Testis (tissue), 2 donors: ENCODE measurements at regions not wholly inside any gene's neighbourhood (a gene's known extent, or its start where the extent isn't known, plus 50 kb on each side); places are given as distances from the start of the nearest gene placed in this dataset.

ENCODE experiments used
- DNase-seq: peaks from one replicate; pipeline ENCODE4 v3.0.0-alpha.2; 2019
- H3K27ac ChIP-seq, 2 donors: fragments of 200-600 bp; sonication (generic); one replicate each; pipeline ENCODE4 v1.5.1; 2019
- H3K27me3 ChIP-seq: fragments of 200-600 bp; sonication (generic); one replicate; pipeline ENCODE4 v1.5.1; 2019
- H3K36me3 ChIP-seq: fragments of 200-600 bp; sonication (generic); one replicate; pipeline ENCODE4 v1.5.1; 2017; ENCODE audit warnings: low read depth; ENCODE audit errors: missing control alignments
- H3K4me1 ChIP-seq: fragments of 200-600 bp; sonication (generic); one replicate; pipeline ENCODE4 v1.5.1; 2019
- H3K4me3 ChIP-seq, 2 donors: fragments of 200-600 bp; sonication (generic); one replicate each; pipeline ENCODE4 v1.5.1; 2017 to 2019
- H3K9me3 ChIP-seq: fragments of 200-600 bp; sonication (generic); one replicate; pipeline ENCODE4 v1.5.1; 2017
- POLR2A ChIP-seq: fragments of 450-650 bp; IDR thresholded peaks from one replicate; pipeline ENCODE4 v1.6.1; 2017; ENCODE audit warnings: antibody characterized with exemption, mild to moderate bottlenecking, moderate library complexity
- WGBS, 2 donors: methylation state at CpG; one replicate each; pipeline ENCODE4 v1.1.5; 2018; 5-methylcytosine and 5-hydroxymethylcytosine counted together
- intact Hi-C: fragments of 100-400 bp; cut with DNase I; formaldehyde crosslinking; loops from one replicate; pipeline ENCODE4 v1.15.1; 2023; ENCODE audit warnings: low total_unique reads
- TF ChIP-seq, protein P1 (sequence below), 3 experiments: fragments of 450-650 bp in 2 of 3; fragments of 200-600 bp in 1 of 3; sonication (generic) in 1 of 3; IDR thresholded peaks; one replicate each; pipeline ENCODE4 v1.5.1; 2016 to 2019; ENCODE audit warnings: antibody characterized with exemption in 3 of 3, mild to moderate bottlenecking in 2 of 3, moderate library complexity in 1 of 3

DNA sequence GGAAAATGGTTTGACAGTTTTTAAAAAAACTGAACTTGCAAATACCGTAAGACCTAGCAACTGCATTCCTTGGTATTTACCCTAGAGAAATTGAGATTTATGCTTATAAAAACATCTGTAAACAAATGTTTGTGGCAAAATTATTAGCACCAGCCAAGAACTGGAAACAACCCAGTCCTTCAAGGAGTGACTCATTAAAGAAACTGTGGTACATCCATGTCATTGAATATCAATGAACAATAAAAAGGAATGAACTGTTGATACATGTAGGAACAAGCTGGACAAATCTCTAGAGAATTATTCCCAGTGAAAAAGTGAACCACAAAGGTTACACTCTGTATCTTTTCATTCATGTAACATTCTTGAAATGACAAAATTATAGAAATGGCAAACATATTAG is 240.2 kb upstream of the ADAMTS3 start:
- no peak for DNase-seq
- H3K36me3 ChIP-seq: no peaks in the 10 kb centered on the region
- H3K4me1 ChIP-seq: no peaks in the 10 kb centered on the region
- H3K27me3 ChIP-seq: no peaks in the 10 kb centered on the region
- H3K27ac ChIP-seq: no peak overlapping the region
- intact Hi-C loops: no loop called here
- H3K9me3 ChIP-seq: no peaks in the 10 kb centered on the region
- 53 to 79% methylated on average over 1 of the region's 1 CpG for WGBS, 2 donors
- no peak overlapping the region for H3K4me3 ChIP-seq
- TF ChIP-seq, protein P1, sequence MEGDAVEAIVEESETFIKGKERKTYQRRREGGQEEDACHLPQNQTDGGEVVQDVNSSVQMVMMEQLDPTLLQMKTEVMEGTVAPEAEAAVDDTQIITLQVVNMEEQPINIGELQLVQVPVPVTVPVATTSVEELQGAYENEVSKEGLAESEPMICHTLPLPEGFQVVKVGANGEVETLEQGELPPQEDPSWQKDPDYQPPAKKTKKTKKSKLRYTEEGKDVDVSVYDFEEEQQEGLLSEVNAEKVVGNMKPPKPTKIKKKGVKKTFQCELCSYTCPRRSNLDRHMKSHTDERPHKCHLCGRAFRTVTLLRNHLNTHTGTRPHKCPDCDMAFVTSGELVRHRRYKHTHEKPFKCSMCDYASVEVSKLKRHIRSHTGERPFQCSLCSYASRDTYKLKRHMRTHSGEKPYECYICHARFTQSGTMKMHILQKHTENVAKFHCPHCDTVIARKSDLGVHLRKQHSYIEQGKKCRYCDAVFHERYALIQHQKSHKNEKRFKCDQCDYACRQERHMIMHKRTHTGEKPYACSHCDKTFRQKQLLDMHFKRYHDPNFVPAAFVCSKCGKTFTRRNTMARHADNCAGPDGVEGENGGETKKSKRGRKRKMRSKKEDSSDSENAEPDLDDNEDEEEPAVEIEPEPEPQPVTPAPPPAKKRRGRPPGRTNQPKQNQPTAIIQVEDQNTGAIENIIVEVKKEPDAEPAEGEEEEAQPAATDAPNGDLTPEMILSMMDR (IDR thresholded peaks at IDR 0.05): no peak
- TF ChIP-seq POLR2A: no peak

DNA sequence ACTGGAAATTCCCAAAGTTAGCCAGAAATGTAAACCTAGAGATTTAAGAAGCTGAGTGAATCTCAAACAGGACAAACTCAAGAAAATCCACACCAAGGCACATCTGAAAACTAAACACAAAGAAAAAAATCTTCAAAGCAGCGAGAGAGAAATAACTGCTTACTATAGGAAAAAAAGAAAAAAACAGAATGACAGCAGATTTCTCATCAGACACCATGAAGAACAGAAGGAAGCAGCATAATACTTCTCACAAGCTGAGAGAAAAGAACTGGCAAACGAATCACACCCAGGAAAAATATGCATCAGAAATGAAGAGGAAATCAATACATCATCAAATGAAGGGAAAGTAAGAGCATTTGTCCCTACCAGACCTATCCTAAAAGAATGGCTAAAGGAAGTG is 236.3 kb upstream of the ADAMTS3 start:
- WGBS, 2 donors: 69 to 74% methylated on average over 2 of the region's 2 CpGs
- Histone ChIP-seq H3K27me3 (no peaks in the 10 kb centered on the region), H3K4me1 (no peaks in the 10 kb centered on the region)

DNA sequence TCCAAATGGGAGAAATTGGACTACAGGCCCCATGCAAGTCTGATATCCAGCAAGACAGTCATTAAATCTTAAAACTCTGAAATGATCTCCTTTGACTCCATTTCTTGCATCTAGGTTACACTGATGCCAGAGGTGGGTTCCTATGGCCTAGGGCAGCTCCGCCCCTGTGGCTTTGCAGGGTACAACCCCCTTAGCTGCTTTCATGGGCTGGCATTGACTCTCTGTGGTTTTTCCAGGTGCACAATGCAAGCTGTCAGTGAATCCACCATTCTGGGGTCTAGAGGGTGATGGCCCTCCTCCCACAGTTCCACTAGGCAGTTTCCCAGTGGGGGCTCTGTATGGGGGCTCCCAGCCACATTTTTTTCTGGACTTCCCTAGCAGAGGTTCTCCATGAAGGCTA is 228.5 kb upstream of the ADAMTS3 start:
- Histone ChIP-seq H3K27me3 (no peaks in the 10 kb centered on the region), H3K9me3 (no peaks in the 10 kb centered on the region), H3K36me3 (no peaks in the 10 kb centered on the region), H3K27ac (no peak overlapping the region), H3K4me3 (no peak overlapping the region), H3K4me1 (no peaks in the 10 kb centered on the region)
- TF ChIP-seq, protein P1 (IDR thresholded peaks at IDR 0.05): no peak
- no peak for TF ChIP-seq POLR2A
- no peak for DNase-seq
- intact Hi-C loops: no loop called here
- 92% methylated on average over 1 of the region's 1 CpG; no CpG with 5 or more reads in 1 of the 2 donors for WGBS, 2 donors

More for the DNA sequence above, 236.3 kb upstream of the ADAMTS3 start:
- no peak overlapping the region for H3K27ac ChIP-seq
- no peak for DNase-seq
- no peaks in the 10 kb centered on the region for H3K36me3 ChIP-seq
- no peaks in the 10 kb centered on the region for H3K9me3 ChIP-seq
- TF ChIP-seq, protein P1 (IDR thresholded peaks at IDR 0.05): no peak
- no peak for TF ChIP-seq POLR2A
- intact Hi-C loops: no loop called here
- no peak overlapping the region for H3K4me3 ChIP-seq

DNA sequence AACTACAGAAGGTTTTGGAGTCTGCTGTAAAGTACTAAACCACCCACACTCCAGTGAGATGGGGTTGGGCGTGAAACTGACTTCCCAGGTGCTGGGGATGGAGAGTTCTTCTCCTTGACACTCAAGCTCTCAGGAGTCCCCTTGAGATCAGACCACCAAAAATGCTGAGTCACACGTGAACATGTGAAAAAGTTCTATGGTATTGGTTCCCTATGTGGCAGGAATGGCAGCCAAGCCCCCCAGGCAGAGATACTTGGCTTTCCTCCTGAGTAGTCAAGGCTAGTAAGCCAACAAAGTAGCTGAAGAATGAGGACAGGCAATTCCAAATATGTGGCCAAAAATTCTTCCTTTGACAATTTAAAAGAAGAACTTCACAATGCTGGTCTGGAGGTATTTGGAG is 222.0 kb upstream of the ADAMTS3 start:
- no peak for DNase-seq
- peaks cover 4% of the 10 kb centered on the region for H3K4me1 ChIP-seq
- no peak overlapping the region for H3K4me3 ChIP-seq
- TF ChIP-seq POLR2A: no peak
- TF ChIP-seq, protein P1 (IDR thresholded peaks at IDR 0.05): no peak
- H3K9me3 ChIP-seq: no peaks in the 10 kb centered on the region
- intact Hi-C loops: no loop called here
- 65 to 82% methylated on average over 2 of the region's 2 CpGs for WGBS, 2 donors
- H3K36me3 ChIP-seq: no peaks in the 10 kb centered on the region
- no peak overlapping the region for H3K27ac ChIP-seq
- no peaks in the 10 kb centered on the region for H3K27me3 ChIP-seq

DNA sequence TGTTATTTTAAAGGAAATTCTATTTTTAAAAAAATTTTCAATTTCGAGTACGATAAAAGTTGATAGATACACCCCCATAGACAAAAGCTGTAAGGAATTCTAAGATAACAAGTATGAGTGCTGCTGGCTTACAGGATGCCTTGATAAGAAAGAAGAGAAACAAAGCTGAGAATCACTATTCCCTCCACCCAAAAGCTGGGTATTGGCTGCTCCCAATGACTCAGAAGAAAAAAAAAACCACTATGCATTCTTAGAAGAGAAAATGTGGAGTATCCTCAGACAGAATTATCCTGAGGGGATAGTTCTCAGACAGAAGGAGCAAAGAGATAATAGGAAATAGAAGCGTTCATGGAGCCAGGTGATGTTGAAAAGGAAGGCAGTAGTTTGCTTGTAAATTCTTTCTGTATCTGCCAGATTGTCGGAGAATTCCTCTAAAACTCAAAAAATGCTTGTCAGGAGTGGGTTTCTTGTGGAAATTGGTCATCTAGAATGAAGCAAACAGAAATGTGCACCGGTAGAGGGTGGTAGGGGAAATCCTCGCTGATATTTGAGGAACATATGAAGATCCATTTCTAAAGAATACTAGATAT is 217.5 kb upstream of the ADAMTS3 start:
- H3K4me3 ChIP-seq: no peak overlapping the region
- no peak for TF ChIP-seq POLR2A
- TF ChIP-seq, protein P1 (IDR thresholded peaks at IDR 0.05): no peak
- DNase-seq: no peak
- H3K27me3 ChIP-seq: no peaks in the 10 kb centered on the region
- intact Hi-C loops: no loop called here
- no peak overlapping the region for H3K27ac ChIP-seq
- no peaks in the 10 kb centered on the region for H3K4me1 ChIP-seq
- WGBS, 2 donors: 70 to 80% methylated on average over 6 of the region's 6 CpGs
- no peaks in the 10 kb centered on the region for H3K9me3 ChIP-seq
- H3K36me3 ChIP-seq: no peaks in the 10 kb centered on the region
